ENCODE measurements at regions not wholly inside any gene's neighbourhood (a gene's known extent, or its start where the extent isn't known, plus 50 kb on each side); places are given as distances from the start of the nearest gene placed in this dataset.

GRCh38 chr2:236749346-236749745, 179.7 kb downstream of the ACKR3 start:
- no peak for DNase-seq

- no peak for DNase-seq
Observed at GRCh38 chr2:236752096-236752495, 182.5 kb downstream of the ACKR3 start.

- DNase-seq: no peak
Observed at GRCh38 chr2:236753606-236754270, 184.1 kb downstream of the ACKR3 start.

GRCh38 chr2:236754271-236754944, 184.8 kb downstream of the ACKR3 start:
- no peak for DNase-seq

- DNase-seq: no peak
Observed at GRCh38 chr2:236755278-236755840, 185.7 kb downstream of the ACKR3 start.

- DNase-seq: no peak
Observed at GRCh38 chr2:236758406-236758805, 188.8 kb downstream of the ACKR3 start.

- no peak for DNase-seq
Observed at GRCh38 chr2:236760246-236760645, 190.6 kb downstream of the ACKR3 start.

GRCh38 chr2:236761358-236761757, 191.7 kb downstream of the ACKR3 start:
- no peak for DNase-seq

- no peak for DNase-seq
Observed at GRCh38 chr2:236762628-236763027, 193.0 kb downstream of the ACKR3 start.

GRCh38 chr2:236763857-236764256, 194.2 kb downstream of the ACKR3 start:
- no peak for DNase-seq

- no peak for DNase-seq
Observed at GRCh38 chr2:236764716-236765115, 195.1 kb downstream of the ACKR3 start.

- DNase-seq: no peak
Observed at GRCh38 chr2:236765478-236765877, 195.9 kb downstream of the ACKR3 start.

GRCh38 chr2:236766850-236767249, 197.2 kb downstream of the ACKR3 start:
- DNase-seq: no peak

- DNase-seq: no peak
Observed at GRCh38 chr2:236767941-236768340, 198.3 kb downstream of the ACKR3 start.

- no peak for DNase-seq
Observed at GRCh38 chr2:236768393-236769140, 198.9 kb downstream of the ACKR3 start.

GRCh38 chr2:236769981-236770671, 200.5 kb downstream of the ACKR3 start:
- no peak for DNase-seq

- no peak for DNase-seq
Observed at GRCh38 chr2:236772220-236772837, 202.7 kb downstream of the ACKR3 start.

- DNase-seq: no peak
Observed at GRCh38 chr2:236773206-236773605, 203.6 kb downstream of the ACKR3 start.

GRCh38 chr2:236774171-236774570, 204.5 kb downstream of the ACKR3 start:
- no peak for DNase-seq

GRCh38 chr2:236775511-236775910, 205.9 kb downstream of the ACKR3 start:
- DNase-seq: no peak

- no peak for DNase-seq
Observed at GRCh38 chr2:236776206-236776605, 206.6 kb downstream of the ACKR3 start.

- no peak for DNase-seq
Observed at GRCh38 chr2:236776695-236777251, 207.1 kb downstream of the ACKR3 start.

Data from CD4-positive, alpha-beta T cell treated with Interleukin-17A for 1 hour (primary cell).